SHP77 treated with DMSO at 0.1 percent for 48 hours (cell line): ENCODE measurements at regions not wholly inside any gene's neighbourhood (a gene's known extent, or its start where the extent isn't known, plus 50 kb on each side); places are given as distances from the start of the nearest gene placed in this dataset.
"Not testable (repeated sequence)": the region's sequence is repeated elsewhere in the genome, so short reads cannot be mapped to it uniquely, and the experiment has no call there.

Experiments used
- DNase-seq: peaks from one replicate; lab custom pipeline; 2025; lab: John Stamatoyannopoulos, UW

DNA sequence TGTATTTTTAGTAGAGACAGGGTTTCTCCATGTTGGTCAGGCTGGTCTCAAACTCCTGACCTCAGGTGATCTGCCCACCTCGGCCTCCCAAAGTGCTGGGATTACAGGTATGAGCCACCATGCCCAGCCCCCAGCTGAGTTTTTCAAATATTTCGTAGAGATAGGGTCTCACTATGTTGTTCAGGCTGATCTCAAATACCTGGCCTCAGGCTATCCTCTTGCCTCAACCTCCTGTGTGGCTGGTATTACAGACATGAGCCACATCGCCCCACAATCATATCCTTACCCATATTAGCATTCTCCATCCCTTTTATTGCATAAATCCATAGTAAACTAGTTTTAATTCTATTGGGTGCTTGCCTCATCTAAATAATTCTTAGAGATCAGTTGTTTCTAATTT lies 157.6 kb upstream of the HEY2 start:
- DNase-seq = not testable (repeated sequence)

GRCh38 chr6:125593746-125594145 lies 155.7 kb upstream of the HEY2 start:
- no peak for DNase-seq

GRCh38 chr6:125596020-125596419 lies 153.4 kb upstream of the HEY2 start:
- DNase-seq = peak; percentile 26

- DNase-seq = peak; percentile 84
Observed at GRCh38 chr6:125597411-125598253, 151.8 kb upstream of the HEY2 start.

- DNase-seq = peak; percentile 98
Observed at GRCh38 chr6:125598422-125598821, 151.0 kb upstream of the HEY2 start.

GRCh38 chr6:125604257-125604656 lies 145.2 kb upstream of the HEY2 start:
- DNase-seq = no peak

- DNase-seq = peak; percentile 50
Observed at GRCh38 chr6:125611573-125612344, 137.7 kb upstream of the HEY2 start.

GRCh38 chr6:125612345-125612846 lies 137.0 kb upstream of the HEY2 start:
- no peak for DNase-seq

DNA sequence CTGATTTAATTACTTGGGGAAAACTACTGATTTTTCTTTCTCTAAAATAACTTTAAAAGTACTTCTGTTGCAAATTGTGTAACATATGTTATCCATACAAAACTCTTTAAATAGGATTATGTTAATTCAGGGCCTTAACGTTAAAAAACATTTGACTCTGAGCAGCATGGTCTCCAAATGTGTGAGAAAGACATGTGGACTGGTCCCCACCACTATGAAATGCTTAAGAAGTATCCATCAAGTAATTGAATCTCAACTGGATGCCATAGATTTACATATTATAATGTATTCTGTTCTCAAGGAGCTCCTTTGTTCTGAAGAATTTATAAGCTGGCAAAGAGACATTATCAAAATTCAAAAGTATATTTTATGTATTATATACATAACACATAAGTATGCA lies 130.8 kb upstream of the HEY2 start:
- no peak for DNase-seq

GRCh38 chr6:125623085-125623484 lies 126.3 kb upstream of the HEY2 start:
- DNase-seq = no peak

DNA sequence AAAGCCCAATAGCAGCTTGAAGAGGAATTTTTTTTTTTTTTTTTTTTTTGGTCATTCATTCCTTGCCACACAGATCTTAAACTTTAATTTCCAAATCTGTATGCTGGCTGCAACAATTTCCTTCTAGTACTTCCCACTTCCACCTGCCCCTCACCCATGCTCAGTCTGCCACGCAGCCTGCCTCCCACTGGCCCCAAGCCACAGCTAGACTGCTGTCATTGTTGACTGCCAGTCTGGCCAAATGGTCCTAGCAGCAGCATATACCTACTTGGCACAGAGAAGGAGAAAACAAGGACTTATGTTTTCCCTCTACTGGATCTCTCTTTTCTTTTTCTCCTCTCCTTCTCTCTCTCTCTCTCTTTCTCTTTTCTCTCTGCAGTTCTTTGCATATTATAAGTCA lies 118.3 kb upstream of the HEY2 start:
- no peak for DNase-seq

DNA sequence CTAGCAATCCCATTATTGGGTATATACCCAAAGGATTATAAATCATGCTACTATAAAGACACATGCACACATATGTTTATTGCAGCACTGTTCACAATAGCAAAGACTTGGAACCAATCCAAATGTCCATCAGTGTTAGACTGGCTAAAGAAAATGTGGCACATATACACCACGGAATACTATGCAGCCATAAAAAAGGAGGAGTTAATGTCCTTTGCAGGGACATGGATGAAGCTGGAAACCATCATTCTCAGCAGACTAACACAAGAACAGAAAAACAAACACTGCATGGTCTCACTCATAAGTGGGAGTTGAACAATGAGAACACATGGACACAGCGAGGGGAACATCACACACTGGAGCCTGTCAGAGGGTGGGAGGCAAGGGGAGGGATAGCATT lies 113.4 kb upstream of the HEY2 start:
- DNase-seq = not testable (repeated sequence)

DNA sequence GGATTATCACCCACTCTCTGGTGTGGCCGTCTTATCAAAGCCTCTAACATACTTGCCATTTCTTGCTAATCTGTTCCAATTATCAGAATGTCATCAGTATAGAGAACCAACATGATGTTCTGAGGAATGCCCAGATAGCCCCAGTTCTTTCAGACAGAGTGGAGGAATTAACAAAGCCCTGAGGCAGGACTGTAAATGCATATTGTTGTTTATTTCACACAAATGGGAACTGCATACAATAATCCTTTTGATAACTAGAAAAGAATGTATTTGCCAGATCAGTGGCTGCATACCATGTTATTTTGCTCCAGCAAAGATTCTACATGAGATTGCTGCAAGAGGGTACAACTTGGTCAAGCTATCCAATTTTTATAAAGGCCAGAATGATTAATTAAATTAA lies 112.8 kb upstream of the HEY2 start:
- no peak for DNase-seq

DNA sequence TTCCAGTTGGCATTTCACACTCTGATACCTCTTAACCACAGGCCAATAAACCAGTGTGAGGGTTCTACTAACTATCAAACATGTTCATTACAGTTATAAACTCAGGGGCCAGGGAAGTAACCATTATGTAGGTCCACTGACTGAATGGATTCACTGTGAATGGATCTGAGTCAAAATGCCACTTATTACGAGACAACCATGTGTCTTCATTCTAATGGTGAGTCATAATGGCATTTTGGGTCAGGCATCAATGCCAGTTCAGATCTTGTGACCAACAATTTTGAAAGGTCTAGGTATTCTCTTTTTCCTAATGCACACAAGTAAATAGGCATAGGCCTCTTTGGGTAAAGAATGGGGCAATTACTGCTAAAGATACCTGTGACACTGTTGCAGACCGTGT lies 112.2 kb upstream of the HEY2 start:
- no peak for DNase-seq

DNA sequence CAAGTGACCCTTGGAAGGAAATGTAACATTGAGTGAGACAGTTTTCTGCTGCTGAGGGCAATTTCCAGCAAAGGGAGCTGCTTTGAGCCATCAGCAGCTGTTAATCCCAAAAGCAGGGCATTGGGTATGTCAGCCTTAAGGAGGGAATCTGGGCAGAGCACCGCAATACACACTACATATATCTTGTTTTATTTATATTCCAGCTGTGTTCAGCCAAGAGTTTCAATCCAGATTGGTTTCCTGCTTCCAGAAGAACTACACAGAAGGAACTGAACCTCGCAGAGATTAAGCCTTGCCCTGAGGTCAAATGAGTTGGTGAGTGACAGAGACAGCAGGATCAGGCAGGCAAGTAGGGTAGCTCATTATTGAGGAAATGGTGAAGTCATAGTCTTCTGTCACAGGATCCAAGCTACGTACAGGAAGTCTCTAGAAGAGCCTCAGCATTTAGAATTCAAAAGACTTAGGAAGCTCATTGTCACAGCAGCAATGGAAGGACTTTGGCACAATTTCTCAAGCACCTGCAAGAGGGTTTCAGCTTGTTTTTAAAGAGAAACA lies 109.9 kb upstream of the HEY2 start:
- DNase-seq = no peak

- no peak for DNase-seq
Observed at GRCh38 chr6:125640441-125641150, 108.8 kb upstream of the HEY2 start.

DNA sequence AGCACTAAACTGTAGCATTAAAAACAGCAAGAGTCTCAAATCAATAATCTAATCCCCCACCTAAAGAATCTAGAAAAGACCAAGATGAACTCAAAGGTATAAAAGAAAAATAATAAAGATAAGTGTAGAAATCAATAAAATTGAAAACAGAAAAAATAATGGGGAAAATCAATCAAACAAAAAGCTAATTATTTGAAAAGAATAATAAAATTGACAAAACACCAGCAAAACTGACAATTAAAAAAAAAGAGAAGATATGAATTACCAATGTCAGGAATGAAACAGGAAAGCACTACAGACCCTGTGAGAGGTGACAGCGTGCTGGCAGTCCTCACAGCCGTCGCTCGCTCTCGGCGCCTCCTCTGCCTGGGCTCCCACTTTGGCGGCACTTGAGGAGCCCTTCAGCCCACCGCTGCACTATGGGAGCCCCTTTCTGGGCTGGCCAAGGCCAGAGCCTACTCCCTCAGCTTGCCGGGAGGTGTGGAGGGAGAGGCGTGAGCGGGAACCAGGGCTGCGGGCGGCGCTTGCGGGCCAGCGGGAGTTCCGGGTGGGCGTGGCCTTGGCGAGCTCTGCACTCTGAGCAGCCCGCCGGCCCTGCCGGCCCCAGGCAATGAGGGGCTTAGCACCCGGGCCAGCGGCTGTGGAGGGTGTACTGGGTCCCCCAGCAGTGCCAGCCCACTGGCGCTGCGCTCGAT lies 105.3 kb upstream of the HEY2 start:
- DNase-seq = not testable (repeated sequence)

DNA sequence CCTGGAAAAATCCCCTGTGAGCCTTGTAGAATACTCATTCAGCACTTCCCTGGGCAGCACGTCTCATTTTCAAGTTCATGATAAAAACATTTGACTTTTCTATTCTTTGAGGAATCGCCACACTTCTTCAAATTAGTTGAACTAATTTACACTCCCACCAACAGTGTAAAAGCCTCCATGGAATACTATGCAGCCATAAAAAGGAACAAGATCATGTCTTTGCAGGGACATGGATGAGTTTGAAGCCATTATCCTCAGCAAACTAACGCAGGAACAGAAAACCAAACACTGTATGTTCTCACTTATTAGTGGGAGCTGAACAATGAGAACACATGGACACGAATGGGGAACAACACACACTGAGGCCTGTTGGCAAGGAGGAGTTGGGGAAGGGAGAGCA lies 102.0 kb upstream of the HEY2 start:
- DNase-seq = no peak

GRCh38 chr6:125653752-125654151 lies 95.7 kb upstream of the HEY2 start:
- not testable (repeated sequence) for DNase-seq

GRCh38 chr6:125655511-125655910 lies 93.9 kb upstream of the HEY2 start:
- DNase-seq = no peak

DNA sequence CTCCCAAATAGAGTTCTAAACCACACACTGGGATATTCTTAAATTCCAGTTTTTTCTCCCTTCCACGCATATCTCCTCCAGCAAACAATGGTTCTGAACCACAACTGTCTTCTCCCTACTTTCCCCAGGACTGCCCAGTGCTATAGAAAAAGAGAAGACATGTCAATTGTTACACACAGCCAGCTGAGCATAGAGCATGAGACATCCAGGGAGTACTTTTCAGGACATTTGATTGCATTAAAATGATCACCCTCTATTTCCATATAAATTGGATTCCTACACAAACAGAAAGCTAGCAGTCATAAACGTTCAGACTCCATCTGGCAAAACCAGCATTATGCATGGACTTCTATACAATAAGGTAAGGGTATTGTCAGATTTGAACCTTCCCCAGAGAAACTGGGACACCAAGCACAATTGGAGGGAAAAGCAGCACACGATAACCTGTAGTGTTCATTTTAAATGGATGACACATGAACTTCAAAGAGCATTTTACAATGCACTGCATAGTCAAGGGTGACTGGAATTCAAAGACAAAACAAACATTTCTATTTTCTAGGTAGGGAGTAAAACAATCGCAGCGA lies 93.1 kb upstream of the HEY2 start:
- DNase-seq = no peak
